ENCODE measurements at regions not wholly inside any gene's neighbourhood (a gene's known extent, or its start where the extent isn't known, plus 50 kb on each side); places are given as distances from the start of the nearest gene placed in this dataset.

- TF ChIP-seq FOXA1 (IDR thresholded peaks at IDR 0.05; ENCODE audit: borderline replicate concordance) (no peak), CEBPB (tag; IDR thresholded peaks at IDR 0.05) (no peak), ZBTB8A (IDR thresholded peaks at IDR 0.05; ENCODE audit: partially characterized antibody) (no peak), PHF21A (IDR thresholded peaks at IDR 0.05; ENCODE audit: borderline replicate concordance, low read depth) (no peak), POLR2AphosphoS5 (IDR thresholded peaks at IDR 0.05; ENCODE audit: control insufficient read depth, insufficient read depth, low read depth, low read length) (no peak)
Measured at GRCh38 chr6:18741741-18742140, 354.6 kb downstream of the RNF144B start.
